GM12865 (cell line): ENCODE measurements at regions not wholly inside any gene's neighbourhood (a gene's known extent, or its start where the extent isn't known, plus 50 kb on each side); places are given as distances from the start of the nearest gene placed in this dataset.

Experiments used
- DNase-seq: peaks from one replicate; pipeline ENCODE4 v3.0.0; 2010; ENCODE audit warnings: low read depth
- H3K4me3 ChIP-seq: 2 replicates; pipeline ENCODE4 v1.5.1; 2011; ENCODE audit warnings: mild to moderate bottlenecking, low read depth, low read length, control low read depth
- TF ChIP-seq, protein P1 (sequence below): IDR thresholded peaks from 2 replicates; pipeline ENCODE4 v1.5.1; 2011; ENCODE audit warnings: low read length, control low read depth, low read depth, inconsistent platforms; ENCODE audit not compliant: insufficient read depth; ENCODE audit errors: missing control alignments

DNA sequence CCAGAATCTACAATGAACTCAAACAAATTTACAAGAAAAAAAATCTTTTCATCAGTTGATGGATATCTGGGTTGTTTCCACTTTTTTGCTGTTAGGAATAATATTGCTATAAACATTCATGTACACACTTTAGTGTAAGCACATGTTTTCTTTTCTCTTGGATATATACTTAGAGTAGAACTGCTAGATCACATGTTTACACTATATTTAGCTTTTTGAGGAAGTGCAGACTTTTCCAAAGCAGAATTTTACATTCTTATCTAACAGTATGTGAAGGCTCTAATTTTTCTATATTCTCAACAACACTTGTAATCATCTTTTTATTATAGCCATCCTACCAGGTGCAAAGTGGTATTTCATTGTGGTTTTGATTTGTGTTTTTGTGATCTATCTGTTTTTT lies 103.6 kb upstream of the RMP24 start:
- TF ChIP-seq, protein P1, sequence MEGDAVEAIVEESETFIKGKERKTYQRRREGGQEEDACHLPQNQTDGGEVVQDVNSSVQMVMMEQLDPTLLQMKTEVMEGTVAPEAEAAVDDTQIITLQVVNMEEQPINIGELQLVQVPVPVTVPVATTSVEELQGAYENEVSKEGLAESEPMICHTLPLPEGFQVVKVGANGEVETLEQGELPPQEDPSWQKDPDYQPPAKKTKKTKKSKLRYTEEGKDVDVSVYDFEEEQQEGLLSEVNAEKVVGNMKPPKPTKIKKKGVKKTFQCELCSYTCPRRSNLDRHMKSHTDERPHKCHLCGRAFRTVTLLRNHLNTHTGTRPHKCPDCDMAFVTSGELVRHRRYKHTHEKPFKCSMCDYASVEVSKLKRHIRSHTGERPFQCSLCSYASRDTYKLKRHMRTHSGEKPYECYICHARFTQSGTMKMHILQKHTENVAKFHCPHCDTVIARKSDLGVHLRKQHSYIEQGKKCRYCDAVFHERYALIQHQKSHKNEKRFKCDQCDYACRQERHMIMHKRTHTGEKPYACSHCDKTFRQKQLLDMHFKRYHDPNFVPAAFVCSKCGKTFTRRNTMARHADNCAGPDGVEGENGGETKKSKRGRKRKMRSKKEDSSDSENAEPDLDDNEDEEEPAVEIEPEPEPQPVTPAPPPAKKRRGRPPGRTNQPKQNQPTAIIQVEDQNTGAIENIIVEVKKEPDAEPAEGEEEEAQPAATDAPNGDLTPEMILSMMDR, result no peak
- no peak for DNase-seq
- no peak overlapping the region for H3K4me3 ChIP-seq

DNA sequence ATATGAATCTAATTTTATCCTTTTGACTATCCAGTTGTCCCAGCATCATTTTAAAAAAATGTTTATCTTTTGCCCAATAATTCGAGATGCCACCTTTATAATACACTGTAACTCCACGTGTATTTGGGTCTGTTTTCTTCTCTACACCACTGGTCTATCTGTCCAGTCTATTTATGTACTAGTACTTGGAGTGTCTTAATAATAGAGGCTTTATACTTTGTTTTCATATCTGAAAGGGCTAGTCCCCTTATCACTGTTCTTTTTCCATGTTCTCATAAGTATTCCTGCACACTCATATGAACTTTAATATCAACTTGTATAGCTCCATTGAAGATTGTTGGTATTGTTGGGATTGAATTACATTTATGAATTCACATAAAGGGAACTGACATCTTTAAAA lies 101.1 kb upstream of the RMP24 start:
- no peak overlapping the region for H3K4me3 ChIP-seq
- TF ChIP-seq, protein P1, result no peak
- DNase-seq, result no peak

DNA sequence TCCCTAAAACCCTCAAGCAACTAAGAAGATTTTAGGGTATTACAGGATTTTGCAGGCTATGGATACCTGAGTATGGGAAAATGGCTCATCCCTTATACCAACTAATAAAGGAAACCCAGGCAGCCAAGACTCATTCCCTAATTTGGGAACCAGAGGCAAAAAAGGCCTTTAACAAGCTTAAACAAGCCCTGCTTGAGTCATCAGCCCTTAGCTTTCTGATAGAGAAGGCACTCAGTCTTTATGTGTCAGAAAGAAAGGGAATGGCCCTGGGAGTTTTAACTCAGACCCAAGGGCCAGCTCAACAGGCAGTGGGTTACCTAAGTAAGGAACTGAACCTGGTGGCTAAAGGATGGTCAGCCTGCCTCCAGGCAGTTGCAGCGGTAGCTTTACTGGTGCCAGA lies 96.9 kb upstream of the RMP24 start:
- TF ChIP-seq, protein P1, result no peak
- H3K4me3 ChIP-seq, result no peak overlapping the region
- no peak for DNase-seq

DNA sequence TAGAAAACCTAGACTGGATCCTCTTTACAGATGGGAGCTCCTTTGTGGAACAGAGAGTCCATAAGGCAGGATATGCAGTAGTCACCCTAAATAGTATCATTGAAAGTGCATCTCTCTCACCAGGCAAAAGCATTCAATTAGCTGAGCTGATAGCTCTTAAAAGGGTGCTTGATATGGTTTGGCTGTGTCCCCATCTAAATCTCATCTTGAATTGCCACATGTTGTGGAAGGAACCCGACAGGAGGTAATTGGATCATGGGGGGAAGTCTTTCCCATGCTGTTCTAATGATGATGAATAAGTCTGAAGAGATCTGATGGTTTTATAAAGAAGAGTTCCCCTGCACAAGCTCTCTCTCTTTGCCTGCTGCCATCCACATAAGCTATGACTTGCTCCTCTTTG lies 96.2 kb upstream of the RMP24 start:
- no peak for DNase-seq
- H3K4me3 ChIP-seq, result no peak overlapping the region
- TF ChIP-seq, protein P1, result no peak

DNA sequence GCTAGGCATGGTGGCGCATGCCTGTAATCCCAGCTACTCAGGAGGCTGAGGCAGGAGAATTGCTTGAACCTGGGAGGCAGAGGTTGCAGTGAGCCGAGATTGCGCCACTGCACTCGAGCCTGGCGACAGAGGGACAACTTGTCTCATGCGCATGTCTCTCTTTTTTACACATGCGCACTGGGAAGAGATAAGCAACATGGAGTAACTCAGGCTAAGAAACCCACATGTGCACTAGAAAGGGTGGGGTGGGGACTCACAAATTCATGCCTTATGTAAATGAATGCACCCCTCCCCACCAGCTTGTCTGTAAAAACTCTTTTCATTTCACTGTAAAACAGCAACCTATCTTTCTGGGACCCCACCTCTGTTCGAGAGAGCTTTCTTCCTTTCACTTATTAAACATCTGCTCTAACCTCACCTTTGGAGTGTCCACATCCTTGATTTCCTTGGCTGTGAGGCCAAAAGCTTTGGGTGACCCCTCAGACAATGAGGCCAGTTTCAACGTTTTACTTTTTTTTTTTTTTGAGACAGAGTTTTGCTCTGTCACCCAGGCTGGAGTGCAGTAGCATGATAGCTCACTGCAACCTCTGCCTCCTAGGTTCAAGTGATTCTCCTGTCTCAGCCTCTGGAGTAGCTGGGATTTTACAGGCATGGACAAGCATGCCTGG lies 91.6 kb upstream of the RMP24 start:
- no peak for DNase-seq
- no peak overlapping the region for H3K4me3 ChIP-seq
- TF ChIP-seq, protein P1, result no peak

DNA sequence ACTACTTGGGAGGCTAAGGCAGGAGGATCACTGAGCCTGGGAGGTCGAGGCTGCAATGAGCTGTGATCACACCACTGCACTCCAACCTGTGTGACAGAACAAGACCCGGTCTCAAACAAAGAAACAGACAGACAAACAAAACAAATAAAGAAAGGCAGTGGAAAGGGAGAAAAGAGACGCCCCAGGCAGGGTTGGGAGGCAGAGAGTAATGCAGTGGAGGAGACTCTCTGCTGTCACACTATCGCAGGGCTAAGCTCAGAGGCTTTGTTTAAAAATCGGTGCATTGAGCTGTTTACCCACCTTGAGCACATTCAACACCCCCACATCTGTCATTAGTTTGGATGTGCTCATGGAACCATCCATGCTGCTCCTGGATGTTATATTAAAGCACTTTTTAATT lies 84.2 kb upstream of the RMP24 start:
- no peak overlapping the region for H3K4me3 ChIP-seq
- no peak for DNase-seq
- TF ChIP-seq, protein P1, result no peak

DNA sequence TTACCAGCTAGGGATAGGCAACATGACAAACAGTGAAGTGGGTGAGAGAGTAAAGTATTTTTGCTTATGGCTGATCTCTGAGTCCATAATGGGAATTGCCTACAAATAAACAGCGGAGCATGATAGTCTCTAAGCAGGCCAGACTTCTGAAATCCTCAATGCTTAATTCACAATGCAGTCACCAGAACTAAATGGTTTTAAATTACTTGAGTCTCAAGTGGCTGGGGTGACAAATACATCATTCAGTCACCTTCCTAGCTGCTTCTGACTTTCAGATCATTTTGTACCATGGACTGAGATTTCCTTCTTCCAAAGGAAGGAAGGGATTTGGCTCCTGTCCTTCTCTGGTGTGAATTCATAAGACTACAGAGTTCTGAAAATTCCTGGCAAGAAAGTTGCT lies 82.8 kb upstream of the RMP24 start:
- TF ChIP-seq, protein P1, result no peak
- DNase-seq, result no peak
- no peak overlapping the region for H3K4me3 ChIP-seq
